ENCODE measurements at regions not wholly inside any gene's neighbourhood (a gene's known extent, or its start where the extent isn't known, plus 50 kb on each side); places are given as distances from the start of the nearest gene placed in this dataset.

- TF ChIP-seq CTCF (IDR thresholded peaks at IDR 0.05): no peak
- TF ChIP-seq EP300 (IDR thresholded peaks at IDR 0.05): no peak
- TF ChIP-seq POLR2A (IDR thresholded peaks at IDR 0.05): no peak
Measured at GRCh38 chr5:141777130-141777529, 95.1 kb upstream of the ARAP3 start.
